ENCODE measurements at regions not wholly inside any gene's neighbourhood (a gene's known extent, or its start where the extent isn't known, plus 50 kb on each side); places are given as distances from the start of the nearest gene placed in this dataset.

DNA sequence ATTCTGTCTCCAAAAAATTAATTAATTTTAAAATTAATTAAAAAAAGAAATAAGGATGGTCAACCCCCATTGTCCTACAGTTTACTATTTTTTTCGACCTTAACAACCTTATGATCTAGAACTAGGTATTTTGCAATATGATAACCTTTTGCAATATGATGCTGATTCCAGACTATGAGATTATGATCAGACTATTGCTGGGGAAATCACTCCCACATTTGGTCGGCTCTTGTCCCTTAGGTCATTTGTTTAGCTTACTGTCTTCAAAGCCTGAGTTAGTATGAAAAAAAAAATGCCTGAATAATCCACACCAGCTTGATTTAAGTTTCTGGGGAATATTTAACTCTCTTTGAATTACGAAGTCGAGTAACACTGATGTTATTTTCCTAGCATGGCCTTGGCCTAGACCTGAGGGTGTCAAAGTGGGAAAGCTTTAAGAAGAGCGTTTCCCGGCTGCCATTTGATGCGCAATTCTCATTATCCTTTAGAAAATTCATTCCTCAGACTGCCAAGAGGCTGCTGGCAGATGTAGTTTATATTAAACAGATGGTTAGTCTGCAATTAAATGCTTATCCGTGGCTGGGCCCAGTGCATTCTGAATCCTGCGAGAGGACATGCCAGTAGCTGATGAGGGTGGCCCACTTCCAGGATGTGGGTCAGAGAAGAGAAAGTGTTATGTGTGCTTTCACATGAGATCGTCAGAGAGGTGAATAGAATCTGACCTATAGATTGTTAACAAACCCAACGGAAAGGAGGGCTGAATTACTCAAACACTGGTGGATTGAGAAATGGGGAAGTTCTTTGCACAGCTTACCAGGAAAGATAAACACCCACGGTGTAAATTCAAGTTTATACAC lies 496.0 kb upstream of the THBS1 start:
- Histone ChIP-seq H3K9ac (ENCODE audit: low read length) (no peak overlapping the region), H3K4me1 (ENCODE audit: control insufficient read depth, insufficient read depth, low read length) (no peaks in the 10 kb centered on the region), H3K27me3 (ENCODE audit: control insufficient read depth, insufficient read depth, low read length) (no peaks in the 10 kb centered on the region), H3K9me3 (ENCODE audit: control insufficient read depth, low read length) (no peaks in the 10 kb centered on the region), H3K36me3 (ENCODE audit: control insufficient read depth, insufficient read depth, low read length) (no peaks in the 10 kb centered on the region), H3K4me3 (ENCODE audit: low read length) (no peak overlapping the region)

DNA sequence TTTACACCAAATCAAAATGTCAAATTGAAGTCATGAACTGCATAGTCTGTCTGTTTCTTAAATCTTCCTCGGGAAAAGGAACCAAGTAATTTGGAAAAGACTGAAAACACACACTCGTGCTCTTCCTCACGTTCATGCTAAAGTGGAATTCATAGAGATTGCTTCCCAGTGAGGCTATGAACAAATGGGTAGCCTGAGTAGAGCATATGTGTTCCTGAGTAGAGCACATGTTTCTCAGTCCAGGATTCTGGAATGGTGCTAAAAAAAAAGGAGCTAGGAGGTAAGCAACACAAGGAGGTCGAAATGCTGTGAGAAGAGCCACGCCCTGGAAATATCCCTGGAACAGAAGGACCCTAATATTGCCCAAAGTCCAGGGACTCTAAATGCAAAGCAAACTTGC lies 494.2 kb upstream of the THBS1 start:
- Histone ChIP-seq H3K36me3 (ENCODE audit: control insufficient read depth, insufficient read depth, low read length) (no peaks in the 10 kb centered on the region), H3K4me1 (ENCODE audit: control insufficient read depth, insufficient read depth, low read length) (no peaks in the 10 kb centered on the region), H3K9me3 (ENCODE audit: control insufficient read depth, low read length) (no peaks in the 10 kb centered on the region), H3K27me3 (ENCODE audit: control insufficient read depth, insufficient read depth, low read length) (no peaks in the 10 kb centered on the region), H3K4me3 (ENCODE audit: low read length) (no peak overlapping the region), H3K9ac (ENCODE audit: low read length) (no peak overlapping the region)

DNA sequence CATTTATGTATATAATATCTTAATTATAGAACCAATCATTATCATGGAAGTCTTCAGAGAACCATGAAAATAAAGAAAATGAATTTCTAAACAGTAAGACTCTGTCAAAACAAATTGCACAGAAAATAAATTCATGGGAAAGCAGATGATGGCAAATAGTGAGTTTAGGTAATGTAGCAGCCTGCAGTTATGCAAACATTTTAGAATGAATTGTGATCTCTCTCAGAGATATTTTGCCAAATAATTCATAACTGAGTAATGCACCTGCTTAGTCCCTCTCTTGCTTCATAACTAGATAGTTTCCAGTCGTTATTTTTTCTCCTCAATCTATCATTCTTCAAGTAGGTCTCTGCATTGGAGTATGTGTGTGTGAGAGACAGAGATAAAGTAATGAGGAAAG lies 492.7 kb upstream of the THBS1 start:
- H3K4me3 ChIP-seq (ENCODE audit: low read length) = no peak overlapping the region
- H3K36me3 ChIP-seq (ENCODE audit: control insufficient read depth, insufficient read depth, low read length) = no peaks in the 10 kb centered on the region
- H3K9ac ChIP-seq (ENCODE audit: low read length) = no peak overlapping the region
- H3K9me3 ChIP-seq (ENCODE audit: control insufficient read depth, low read length) = no peaks in the 10 kb centered on the region
- no peaks in the 10 kb centered on the region for H3K27me3 ChIP-seq (ENCODE audit: control insufficient read depth, insufficient read depth, low read length)
- H3K4me1 ChIP-seq (ENCODE audit: control insufficient read depth, insufficient read depth, low read length) = no peaks in the 10 kb centered on the region

DNA sequence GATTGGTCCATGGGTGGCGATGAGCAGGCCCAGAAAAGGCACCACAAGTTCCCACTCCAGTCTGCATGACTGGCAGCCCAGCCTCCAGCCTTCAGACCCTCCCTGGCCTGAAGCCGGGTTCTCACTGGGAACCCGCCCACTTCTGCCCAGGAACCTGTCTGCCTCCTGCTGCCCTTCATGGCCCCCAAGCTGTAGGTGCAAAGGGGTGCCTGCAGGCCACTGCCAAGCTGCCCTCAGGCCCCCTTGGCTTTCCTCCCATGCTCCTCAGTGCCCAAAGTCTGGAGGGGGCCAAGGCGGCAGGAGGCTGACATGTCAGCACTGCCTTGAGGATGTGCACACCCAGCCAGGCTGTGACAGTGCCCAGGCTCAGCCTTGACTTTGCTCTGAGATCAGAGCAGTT lies 488.5 kb upstream of the THBS1 start:
- Histone ChIP-seq H3K4me1 (ENCODE audit: control insufficient read depth, insufficient read depth, low read length) (no peaks in the 10 kb centered on the region), H3K27me3 (ENCODE audit: control insufficient read depth, insufficient read depth, low read length) (no peaks in the 10 kb centered on the region), H3K9me3 (ENCODE audit: control insufficient read depth, low read length) (no peaks in the 10 kb centered on the region), H3K4me3 (ENCODE audit: low read length) (no peak overlapping the region), H3K36me3 (ENCODE audit: control insufficient read depth, insufficient read depth, low read length) (no peaks in the 10 kb centered on the region), H3K9ac (ENCODE audit: low read length) (no peak overlapping the region)

DNA sequence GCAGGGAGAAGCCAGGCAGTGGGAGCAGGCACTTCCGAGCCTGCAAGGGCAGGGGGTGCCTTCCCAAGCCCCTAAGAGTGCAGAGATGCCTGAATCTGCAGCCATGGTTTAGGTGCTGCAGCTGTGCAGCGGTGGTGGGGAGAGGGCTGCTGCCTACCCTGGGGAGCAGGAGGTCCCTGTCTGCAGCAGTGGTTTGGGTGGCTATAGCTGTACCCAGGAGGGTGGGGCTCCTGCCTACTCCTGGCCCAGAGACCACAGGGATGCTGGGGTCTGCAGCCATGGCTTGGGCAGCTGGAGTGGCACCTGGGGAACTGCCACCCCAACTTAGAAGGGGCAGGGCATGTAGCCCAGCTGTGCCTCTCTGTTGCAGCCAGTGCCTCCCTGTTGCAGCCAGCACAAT lies 488.1 kb upstream of the THBS1 start:
- no peaks in the 10 kb centered on the region for H3K4me1 ChIP-seq (ENCODE audit: control insufficient read depth, insufficient read depth, low read length)
- H3K9ac ChIP-seq (ENCODE audit: low read length) = no peak overlapping the region
- no peaks in the 10 kb centered on the region for H3K27me3 ChIP-seq (ENCODE audit: control insufficient read depth, insufficient read depth, low read length)
- no peaks in the 10 kb centered on the region for H3K9me3 ChIP-seq (ENCODE audit: control insufficient read depth, low read length)
- no peaks in the 10 kb centered on the region for H3K36me3 ChIP-seq (ENCODE audit: control insufficient read depth, insufficient read depth, low read length)
- H3K4me3 ChIP-seq (ENCODE audit: low read length) = no peak overlapping the region

DNA sequence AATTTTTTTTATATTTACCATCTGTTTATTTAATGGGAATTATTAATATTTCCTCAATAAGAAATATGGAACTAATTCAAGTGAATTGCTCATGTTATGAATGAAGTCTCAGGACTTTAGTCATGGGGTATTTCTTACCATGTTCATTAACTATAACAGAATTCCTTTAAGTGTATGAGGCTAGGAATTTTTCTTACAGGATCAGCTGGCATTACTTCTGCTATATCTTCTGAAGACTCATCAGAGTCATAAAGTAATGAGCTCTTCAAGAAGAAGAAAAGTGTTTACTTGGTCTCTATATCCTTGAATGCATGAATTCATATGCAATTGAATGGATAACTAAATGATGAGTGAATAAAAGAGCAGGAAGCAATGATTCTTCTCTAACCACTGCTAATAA lies 486.8 kb upstream of the THBS1 start:
- Histone ChIP-seq H3K9me3 (ENCODE audit: control insufficient read depth, low read length) (no peaks in the 10 kb centered on the region), H3K9ac (ENCODE audit: low read length) (no peak overlapping the region), H3K36me3 (ENCODE audit: control insufficient read depth, insufficient read depth, low read length) (no peaks in the 10 kb centered on the region), H3K27me3 (ENCODE audit: control insufficient read depth, insufficient read depth, low read length) (no peaks in the 10 kb centered on the region), H3K4me1 (ENCODE audit: control insufficient read depth, insufficient read depth, low read length) (no peaks in the 10 kb centered on the region), H3K4me3 (ENCODE audit: low read length) (no peak overlapping the region)

DNA sequence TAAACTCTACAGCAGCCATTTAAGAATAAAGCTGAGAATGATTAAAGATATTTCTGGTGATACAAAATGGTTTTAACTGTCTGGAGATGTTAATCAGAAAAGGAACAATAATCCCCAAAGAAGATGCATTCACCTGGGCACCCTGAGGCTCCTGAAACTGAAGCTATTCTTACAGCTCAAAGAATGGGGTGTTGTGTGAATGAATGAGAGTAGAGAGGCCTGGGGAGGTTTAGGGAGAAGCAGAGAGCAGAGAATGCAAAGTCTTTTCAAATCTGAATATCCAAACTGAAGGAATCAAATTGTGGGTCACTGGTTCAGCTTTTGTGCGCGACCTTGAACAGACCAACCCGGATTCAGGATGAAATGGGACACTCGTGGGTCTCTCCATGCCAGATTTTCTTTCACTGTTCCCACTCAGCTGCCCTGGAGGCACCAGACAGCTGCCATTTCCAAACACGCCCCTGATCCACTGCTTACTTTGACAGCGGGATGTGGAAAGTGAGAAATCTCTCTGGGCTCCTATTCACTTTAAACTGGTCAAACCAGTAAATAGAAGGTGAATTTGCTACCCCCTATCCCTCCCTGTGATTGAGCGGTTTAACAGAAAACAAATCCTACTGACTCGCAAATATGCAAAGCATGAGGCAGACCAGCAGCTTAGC lies 485.5 kb upstream of the THBS1 start:
- H3K9ac ChIP-seq (ENCODE audit: low read length) = no peak overlapping the region
- no peaks in the 10 kb centered on the region for H3K36me3 ChIP-seq (ENCODE audit: control insufficient read depth, insufficient read depth, low read length)
- H3K27me3 ChIP-seq (ENCODE audit: control insufficient read depth, insufficient read depth, low read length) = no peaks in the 10 kb centered on the region
- H3K4me3 ChIP-seq (ENCODE audit: low read length) = no peak overlapping the region
- no peaks in the 10 kb centered on the region for H3K4me1 ChIP-seq (ENCODE audit: control insufficient read depth, insufficient read depth, low read length)
- no peaks in the 10 kb centered on the region for H3K9me3 ChIP-seq (ENCODE audit: control insufficient read depth, low read length)

DNA sequence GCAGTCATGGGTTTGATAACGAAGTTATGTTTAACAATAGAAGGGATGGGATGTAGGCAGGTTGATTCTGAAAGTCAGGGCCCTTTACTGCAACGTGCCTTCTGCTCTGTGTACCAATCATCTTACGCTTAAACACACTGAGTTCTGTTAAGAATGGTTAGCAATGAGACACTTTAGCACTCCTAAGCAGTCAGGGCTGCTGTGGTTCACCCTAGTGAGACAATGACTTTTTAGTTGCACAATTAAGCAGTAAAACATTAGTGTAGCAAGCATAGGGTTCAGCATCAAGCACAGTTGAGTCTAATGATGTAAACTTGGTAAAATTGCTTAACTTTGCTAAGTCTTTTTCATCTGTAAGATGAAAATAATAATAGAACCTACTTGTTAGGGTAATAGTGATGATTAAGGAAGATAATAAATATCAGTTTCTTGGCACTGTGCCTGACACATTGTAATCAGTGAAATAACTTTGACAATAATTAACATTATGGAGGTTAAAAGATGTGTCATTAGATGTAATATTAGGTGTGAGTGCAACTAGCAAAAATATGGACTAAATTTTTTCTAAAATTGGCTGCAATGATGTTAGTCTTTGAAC lies 484.2 kb upstream of the THBS1 start:
- H3K36me3 ChIP-seq (ENCODE audit: control insufficient read depth, insufficient read depth, low read length) = no peaks in the 10 kb centered on the region
- no peak overlapping the region for H3K4me3 ChIP-seq (ENCODE audit: low read length)
- H3K4me1 ChIP-seq (ENCODE audit: control insufficient read depth, insufficient read depth, low read length) = no peaks in the 10 kb centered on the region
- H3K27me3 ChIP-seq (ENCODE audit: control insufficient read depth, insufficient read depth, low read length) = no peaks in the 10 kb centered on the region
- H3K9ac ChIP-seq (ENCODE audit: low read length) = no peak overlapping the region
- H3K9me3 ChIP-seq (ENCODE audit: control insufficient read depth, low read length) = no peaks in the 10 kb centered on the region

DNA sequence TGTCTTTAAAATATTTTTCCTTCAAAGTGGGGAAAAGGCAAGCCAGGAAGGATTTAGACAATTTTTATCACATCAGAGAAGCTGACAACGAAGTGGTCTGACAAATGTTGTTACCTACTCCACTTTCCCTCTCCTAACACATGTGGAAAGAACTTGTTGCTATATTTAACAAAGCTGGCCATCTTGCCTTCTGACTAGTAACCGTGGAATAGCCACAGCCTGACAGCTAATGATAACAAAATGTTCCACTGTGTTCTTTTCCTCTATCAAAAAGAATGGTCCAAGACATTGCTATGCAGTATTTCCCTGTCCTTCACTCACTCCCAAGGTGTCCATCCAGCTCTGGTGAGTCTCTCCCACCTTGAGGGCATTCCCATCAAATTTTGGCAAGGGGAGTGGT lies 481.4 kb upstream of the THBS1 start:
- Histone ChIP-seq H3K9ac (ENCODE audit: low read length) (no peak overlapping the region), H3K4me3 (ENCODE audit: low read length) (no peak overlapping the region), H3K9me3 (ENCODE audit: control insufficient read depth, low read length) (no peaks in the 10 kb centered on the region), H3K36me3 (ENCODE audit: control insufficient read depth, insufficient read depth, low read length) (no peaks in the 10 kb centered on the region), H3K4me1 (ENCODE audit: control insufficient read depth, insufficient read depth, low read length) (no peaks in the 10 kb centered on the region), H3K27me3 (ENCODE audit: control insufficient read depth, insufficient read depth, low read length) (no peaks in the 10 kb centered on the region)

DNA sequence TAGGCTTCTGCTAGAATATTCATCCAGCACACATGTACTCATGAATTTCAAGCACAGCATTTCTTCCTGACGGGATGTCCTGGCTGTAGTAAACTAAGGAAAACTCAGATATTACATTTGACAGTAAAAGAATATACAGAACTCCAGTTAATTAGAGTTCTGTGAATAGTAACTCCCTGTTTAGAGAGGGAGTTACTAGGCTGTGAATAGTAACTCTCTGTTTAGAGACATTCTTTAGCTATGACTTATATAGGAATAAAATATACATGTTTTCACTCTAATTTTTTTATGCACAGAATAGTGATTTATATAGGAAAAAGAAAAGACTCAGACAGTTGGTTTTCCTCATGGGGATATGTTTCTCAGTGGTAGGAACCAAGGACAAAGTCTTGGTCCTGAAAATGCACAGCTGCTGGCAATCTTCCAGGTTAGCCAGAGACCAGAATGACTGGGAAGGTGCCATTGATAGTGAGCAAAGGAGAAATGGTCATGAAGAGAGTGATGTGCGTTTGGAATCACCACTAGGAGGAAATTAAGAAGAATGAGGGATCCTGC lies 480.7 kb upstream of the THBS1 start:
- Histone ChIP-seq H3K9me3 (ENCODE audit: control insufficient read depth, low read length) (no peaks in the 10 kb centered on the region), H3K27me3 (ENCODE audit: control insufficient read depth, insufficient read depth, low read length) (no peaks in the 10 kb centered on the region), H3K36me3 (ENCODE audit: control insufficient read depth, insufficient read depth, low read length) (no peaks in the 10 kb centered on the region)

DNA sequence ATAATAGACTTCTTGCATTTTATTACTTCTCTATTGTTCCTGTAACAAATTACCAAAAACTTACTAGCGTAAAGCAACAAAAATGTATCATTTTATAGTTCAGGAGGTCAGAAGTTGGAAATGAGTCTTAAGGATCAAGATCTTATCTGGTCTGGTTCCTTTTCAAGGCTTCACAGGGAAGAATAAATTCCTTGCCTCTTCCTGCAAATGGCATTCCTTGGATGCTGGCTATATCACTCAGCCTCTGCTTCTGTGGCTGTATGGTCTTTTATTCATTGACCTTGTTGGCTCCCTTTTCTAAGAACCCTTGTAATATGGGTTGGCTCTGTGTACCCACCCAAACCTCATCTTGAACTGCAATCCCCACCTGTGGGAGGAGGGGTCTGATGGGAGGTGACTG lies 478.4 kb upstream of the THBS1 start:
- H3K4me3 ChIP-seq (ENCODE audit: low read length) = no peak overlapping the region
- H3K9ac ChIP-seq (ENCODE audit: low read length) = no peak overlapping the region
- H3K36me3 ChIP-seq (ENCODE audit: control insufficient read depth, insufficient read depth, low read length) = no peaks in the 10 kb centered on the region
- no peaks in the 10 kb centered on the region for H3K4me1 ChIP-seq (ENCODE audit: control insufficient read depth, insufficient read depth, low read length)
- H3K27me3 ChIP-seq (ENCODE audit: control insufficient read depth, insufficient read depth, low read length) = no peaks in the 10 kb centered on the region
- no peaks in the 10 kb centered on the region for H3K9me3 ChIP-seq (ENCODE audit: control insufficient read depth, low read length)

More for the DNA sequence above, 480.7 kb upstream of the THBS1 start:
- Histone ChIP-seq H3K9ac (ENCODE audit: low read length) (no peak overlapping the region), H3K4me1 (ENCODE audit: control insufficient read depth, insufficient read depth, low read length) (no peaks in the 10 kb centered on the region), H3K4me3 (ENCODE audit: low read length) (no peak overlapping the region)

DNA sequence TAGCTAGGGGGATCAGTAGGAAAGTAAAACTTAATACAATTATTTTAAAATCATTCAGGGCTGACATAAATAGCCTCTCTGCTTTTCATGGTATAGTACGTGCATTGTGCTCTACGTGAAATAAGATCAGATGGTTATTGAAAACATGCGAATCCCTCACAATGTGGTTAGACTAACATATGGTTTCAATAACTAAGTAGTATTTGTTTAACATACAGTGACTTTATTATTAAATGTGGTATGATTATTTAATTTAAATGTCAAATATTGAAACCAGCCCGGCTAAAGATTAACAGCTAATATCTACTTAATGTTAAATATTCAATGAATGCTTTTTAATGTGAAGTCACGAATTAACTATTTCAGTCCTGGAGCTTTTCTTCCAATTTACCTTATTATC lies 473.9 kb upstream of the THBS1 start:
- no peaks in the 10 kb centered on the region for H3K27me3 ChIP-seq (ENCODE audit: control insufficient read depth, insufficient read depth, low read length)
- no peak overlapping the region for H3K9ac ChIP-seq (ENCODE audit: low read length)
- H3K36me3 ChIP-seq (ENCODE audit: control insufficient read depth, insufficient read depth, low read length) = no peaks in the 10 kb centered on the region
- no peaks in the 10 kb centered on the region for H3K9me3 ChIP-seq (ENCODE audit: control insufficient read depth, low read length)
- no peaks in the 10 kb centered on the region for H3K4me1 ChIP-seq (ENCODE audit: control insufficient read depth, insufficient read depth, low read length)
- H3K4me3 ChIP-seq (ENCODE audit: low read length) = no peak overlapping the region
